ENCODE measurements at regions not wholly inside any gene's neighbourhood (a gene's known extent, or its start where the extent isn't known, plus 50 kb on each side); places are given as distances from the start of the nearest gene placed in this dataset.

DNA sequence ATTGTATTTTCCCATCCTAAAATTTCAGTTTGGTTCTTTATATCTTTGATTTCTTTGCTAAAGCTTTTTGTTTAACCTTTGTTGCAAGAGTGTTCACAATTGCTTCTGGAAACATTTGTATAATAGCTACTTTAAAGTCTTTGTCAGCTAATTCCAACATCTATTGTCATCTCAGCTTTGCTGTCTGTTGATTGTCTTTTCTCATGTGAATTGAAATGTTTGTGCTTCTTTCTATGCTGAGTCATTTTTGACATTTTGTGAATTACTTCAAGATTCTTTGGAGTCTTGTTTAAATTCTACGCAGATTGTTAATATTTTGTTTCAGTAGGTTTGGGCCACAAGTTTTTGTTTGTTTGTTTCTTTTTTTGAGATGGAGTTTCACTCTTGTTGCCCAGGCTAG is 73.2 kb downstream of the SUCNR1 start:
- H3K4me3 ChIP-seq (ENCODE audit: low read depth in 1 of 3, low read length in 3 of 3) = no peak overlapping the region
- no peaks in the 10 kb centered on the region for H3K36me3 ChIP-seq (ENCODE audit: control insufficient read depth in 4 of 4, insufficient read depth in 3 of 4, low read depth in 1 of 4, low read length in 3 of 4)
- no peak for DNase-seq (ENCODE audit: low spot score)
- no peak overlapping the region for H3K9ac ChIP-seq (ENCODE audit: low read depth in 1 of 2, low read length in 2 of 2)
- no peak overlapping the region for H3K27ac ChIP-seq (ENCODE audit: low read depth in 1 of 2, low read length in 2 of 2)
- H3K4me1 ChIP-seq (ENCODE audit: control insufficient read depth in 4 of 4, insufficient read depth in 4 of 4, low read length in 3 of 4) = no peaks in the 10 kb centered on the region
- no peaks in the 10 kb centered on the region for H3K27me3 ChIP-seq (ENCODE audit: control insufficient read depth in 4 of 4, insufficient read depth in 4 of 4, low read length in 3 of 4)
- TF ChIP-seq RAD21 (IDR thresholded peaks at IDR 0.05) (no peak), RXRA (IDR thresholded peaks at IDR 0.05) (no peak)
- TF ChIP-seq, protein P1, sequence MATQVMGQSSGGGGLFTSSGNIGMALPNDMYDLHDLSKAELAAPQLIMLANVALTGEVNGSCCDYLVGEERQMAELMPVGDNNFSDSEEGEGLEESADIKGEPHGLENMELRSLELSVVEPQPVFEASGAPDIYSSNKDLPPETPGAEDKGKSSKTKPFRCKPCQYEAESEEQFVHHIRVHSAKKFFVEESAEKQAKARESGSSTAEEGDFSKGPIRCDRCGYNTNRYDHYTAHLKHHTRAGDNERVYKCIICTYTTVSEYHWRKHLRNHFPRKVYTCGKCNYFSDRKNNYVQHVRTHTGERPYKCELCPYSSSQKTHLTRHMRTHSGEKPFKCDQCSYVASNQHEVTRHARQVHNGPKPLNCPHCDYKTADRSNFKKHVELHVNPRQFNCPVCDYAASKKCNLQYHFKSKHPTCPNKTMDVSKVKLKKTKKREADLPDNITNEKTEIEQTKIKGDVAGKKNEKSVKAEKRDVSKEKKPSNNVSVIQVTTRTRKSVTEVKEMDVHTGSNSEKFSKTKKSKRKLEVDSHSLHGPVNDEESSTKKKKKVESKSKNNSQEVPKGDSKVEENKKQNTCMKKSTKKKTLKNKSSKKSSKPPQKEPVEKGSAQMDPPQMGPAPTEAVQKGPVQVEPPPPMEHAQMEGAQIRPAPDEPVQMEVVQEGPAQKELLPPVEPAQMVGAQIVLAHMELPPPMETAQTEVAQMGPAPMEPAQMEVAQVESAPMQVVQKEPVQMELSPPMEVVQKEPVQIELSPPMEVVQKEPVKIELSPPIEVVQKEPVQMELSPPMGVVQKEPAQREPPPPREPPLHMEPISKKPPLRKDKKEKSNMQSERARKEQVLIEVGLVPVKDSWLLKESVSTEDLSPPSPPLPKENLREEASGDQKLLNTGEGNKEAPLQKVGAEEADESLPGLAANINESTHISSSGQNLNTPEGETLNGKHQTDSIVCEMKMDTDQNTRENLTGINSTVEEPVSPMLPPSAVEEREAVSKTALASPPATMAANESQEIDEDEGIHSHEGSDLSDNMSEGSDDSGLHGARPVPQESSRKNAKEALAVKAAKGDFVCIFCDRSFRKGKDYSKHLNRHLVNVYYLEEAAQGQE (IDR thresholded peaks at IDR 0.05) = no peak
- TF ChIP-seq, protein P2, sequence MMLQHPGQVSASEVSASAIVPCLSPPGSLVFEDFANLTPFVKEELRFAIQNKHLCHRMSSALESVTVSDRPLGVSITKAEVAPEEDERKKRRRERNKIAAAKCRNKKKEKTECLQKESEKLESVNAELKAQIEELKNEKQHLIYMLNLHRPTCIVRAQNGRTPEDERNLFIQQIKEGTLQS (IDR thresholded peaks at IDR 0.05) = no peak
- H3K9me3 ChIP-seq (ENCODE audit: control insufficient read depth in 4 of 4, low read length in 3 of 4) = no peaks in the 10 kb centered on the region
- WGBS = 94% methylated on average over 1 of the region's 1 CpG

DNA sequence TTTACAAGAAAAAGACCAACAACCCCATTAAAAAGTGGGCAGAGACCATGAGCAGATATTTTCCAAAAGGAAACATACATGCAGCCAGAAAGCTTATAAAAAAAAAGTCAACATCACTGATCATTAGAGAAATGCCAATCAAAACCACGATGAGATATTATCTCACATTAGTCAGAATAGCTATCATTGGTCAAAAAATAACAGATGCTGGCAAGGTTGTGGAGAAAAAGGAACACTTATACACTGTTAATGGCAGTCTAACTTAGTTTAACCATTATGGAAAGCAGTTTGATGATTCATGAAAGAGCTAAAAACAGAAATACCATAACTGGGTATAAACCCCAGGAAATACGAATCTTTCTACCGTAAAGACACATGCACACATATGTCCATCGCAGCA is 76.3 kb downstream of the SUCNR1 start:
- 93% methylated on average over 4 of the region's 4 CpGs for WGBS

More for the DNA sequence above, 76.3 kb downstream of the SUCNR1 start:
- Histone ChIP-seq H3K9me3 (ENCODE audit: control insufficient read depth in 4 of 4, low read length in 3 of 4) (no peaks in the 10 kb centered on the region), H3K27me3 (ENCODE audit: control insufficient read depth in 4 of 4, insufficient read depth in 4 of 4, low read length in 3 of 4) (no peaks in the 10 kb centered on the region), H3K4me3 (ENCODE audit: low read depth in 1 of 3, low read length in 3 of 3) (no peak overlapping the region), H3K4me1 (ENCODE audit: control insufficient read depth in 4 of 4, insufficient read depth in 4 of 4, low read length in 3 of 4) (no peaks in the 10 kb centered on the region), H3K9ac (ENCODE audit: low read depth in 1 of 2, low read length in 2 of 2) (no peak overlapping the region), H3K36me3 (ENCODE audit: control insufficient read depth in 4 of 4, insufficient read depth in 3 of 4, low read depth in 1 of 4, low read length in 3 of 4) (no peaks in the 10 kb centered on the region), H3K27ac (ENCODE audit: low read depth in 1 of 2, low read length in 2 of 2) (no peak overlapping the region)
- TF ChIP-seq GABPA (IDR thresholded peaks at IDR 0.05 in 1 of 2, conservative IDR thresholded peaks at IDR 0.05 in 1 of 2) (no peak), RAD21 (IDR thresholded peaks at IDR 0.05) (no peak), FOXA2 (IDR thresholded peaks at IDR 0.05) (no peak), EGR1 (IDR thresholded peaks at IDR 0.05; ENCODE audit: low read depth in 2 of 2) (no peak), FOXA1 (IDR thresholded peaks at IDR 0.05) (no peak), HNF4G (IDR thresholded peaks at IDR 0.05) (no peak), HNF4A (conservative IDR thresholded peaks at IDR 0.05) (no peak), YY1 (IDR thresholded peaks at IDR 0.05) (no peak), TAF1 (conservative IDR thresholded peaks at IDR 0.05) (no peak), RXRA (IDR thresholded peaks at IDR 0.05) (no peak), SP1 (IDR thresholded peaks at IDR 0.05) (no peak), JUND (IDR thresholded peaks at IDR 0.05) (no peak), NR2F2 (IDR thresholded peaks at IDR 0.05) (no peak)
- TF ChIP-seq, protein P1 (IDR thresholded peaks at IDR 0.05) = no peak
- TF ChIP-seq, protein P3, sequence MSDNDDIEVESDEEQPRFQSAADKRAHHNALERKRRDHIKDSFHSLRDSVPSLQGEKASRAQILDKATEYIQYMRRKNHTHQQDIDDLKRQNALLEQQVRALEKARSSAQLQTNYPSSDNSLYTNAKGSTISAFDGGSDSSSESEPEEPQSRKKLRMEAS (IDR thresholded peaks at IDR 0.05) = no peak
- TF ChIP-seq, protein P4, sequence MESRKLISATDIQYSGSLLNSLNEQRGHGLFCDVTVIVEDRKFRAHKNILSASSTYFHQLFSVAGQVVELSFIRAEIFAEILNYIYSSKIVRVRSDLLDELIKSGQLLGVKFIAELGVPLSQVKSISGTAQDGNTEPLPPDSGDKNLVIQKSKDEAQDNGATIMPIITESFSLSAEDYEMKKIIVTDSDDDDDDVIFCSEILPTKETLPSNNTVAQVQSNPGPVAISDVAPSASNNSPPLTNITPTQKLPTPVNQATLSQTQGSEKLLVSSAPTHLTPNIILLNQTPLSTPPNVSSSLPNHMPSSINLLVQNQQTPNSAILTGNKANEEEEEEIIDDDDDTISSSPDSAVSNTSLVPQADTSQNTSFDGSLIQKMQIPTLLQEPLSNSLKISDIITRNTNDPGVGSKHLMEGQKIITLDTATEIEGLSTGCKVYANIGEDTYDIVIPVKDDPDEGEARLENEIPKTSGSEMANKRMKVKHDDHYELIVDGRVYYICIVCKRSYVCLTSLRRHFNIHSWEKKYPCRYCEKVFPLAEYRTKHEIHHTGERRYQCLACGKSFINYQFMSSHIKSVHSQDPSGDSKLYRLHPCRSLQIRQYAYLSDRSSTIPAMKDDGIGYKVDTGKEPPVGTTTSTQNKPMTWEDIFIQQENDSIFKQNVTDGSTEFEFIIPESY (IDR thresholded peaks at IDR 0.05) = no peak
- TF ChIP-seq, protein P5, sequence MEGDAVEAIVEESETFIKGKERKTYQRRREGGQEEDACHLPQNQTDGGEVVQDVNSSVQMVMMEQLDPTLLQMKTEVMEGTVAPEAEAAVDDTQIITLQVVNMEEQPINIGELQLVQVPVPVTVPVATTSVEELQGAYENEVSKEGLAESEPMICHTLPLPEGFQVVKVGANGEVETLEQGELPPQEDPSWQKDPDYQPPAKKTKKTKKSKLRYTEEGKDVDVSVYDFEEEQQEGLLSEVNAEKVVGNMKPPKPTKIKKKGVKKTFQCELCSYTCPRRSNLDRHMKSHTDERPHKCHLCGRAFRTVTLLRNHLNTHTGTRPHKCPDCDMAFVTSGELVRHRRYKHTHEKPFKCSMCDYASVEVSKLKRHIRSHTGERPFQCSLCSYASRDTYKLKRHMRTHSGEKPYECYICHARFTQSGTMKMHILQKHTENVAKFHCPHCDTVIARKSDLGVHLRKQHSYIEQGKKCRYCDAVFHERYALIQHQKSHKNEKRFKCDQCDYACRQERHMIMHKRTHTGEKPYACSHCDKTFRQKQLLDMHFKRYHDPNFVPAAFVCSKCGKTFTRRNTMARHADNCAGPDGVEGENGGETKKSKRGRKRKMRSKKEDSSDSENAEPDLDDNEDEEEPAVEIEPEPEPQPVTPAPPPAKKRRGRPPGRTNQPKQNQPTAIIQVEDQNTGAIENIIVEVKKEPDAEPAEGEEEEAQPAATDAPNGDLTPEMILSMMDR (IDR thresholded peaks at IDR 0.05; ENCODE audit: low read depth, low read length, missing input control) = no peak
- TF ChIP-seq, protein P2 (IDR thresholded peaks at IDR 0.05) = no peak
- no peak for DNase-seq (ENCODE audit: low spot score)
